ENCODE measurements at regions not wholly inside any gene's neighbourhood (a gene's known extent, or its start where the extent isn't known, plus 50 kb on each side); places are given as distances from the start of the nearest gene placed in this dataset.

DNA sequence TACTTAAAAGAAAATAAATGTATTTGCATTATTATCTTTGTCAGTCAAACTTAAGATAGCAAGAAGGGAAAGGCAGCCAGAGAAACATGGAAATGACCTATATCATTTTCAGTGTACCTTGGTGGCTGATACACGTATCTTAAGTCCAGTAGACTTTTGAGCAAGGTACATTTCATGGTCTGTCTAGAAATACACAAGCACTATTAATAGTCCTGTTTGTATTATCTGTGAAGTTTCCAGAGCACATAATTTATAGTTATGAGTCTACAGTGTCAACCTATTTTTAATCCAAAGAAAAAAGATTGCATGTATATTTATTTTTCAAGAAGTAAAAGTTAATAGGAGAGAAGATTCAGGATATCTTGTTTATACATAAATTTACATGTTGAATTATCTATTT, 95.7 kb downstream of the IZUMO3 start:
- TF ChIP-seq EZH2phosphoT487 (IDR thresholded peaks at IDR 0.05; ENCODE audit: borderline replicate concordance, low read depth, low read length) = no peak
- TF ChIP-seq, protein P1, sequence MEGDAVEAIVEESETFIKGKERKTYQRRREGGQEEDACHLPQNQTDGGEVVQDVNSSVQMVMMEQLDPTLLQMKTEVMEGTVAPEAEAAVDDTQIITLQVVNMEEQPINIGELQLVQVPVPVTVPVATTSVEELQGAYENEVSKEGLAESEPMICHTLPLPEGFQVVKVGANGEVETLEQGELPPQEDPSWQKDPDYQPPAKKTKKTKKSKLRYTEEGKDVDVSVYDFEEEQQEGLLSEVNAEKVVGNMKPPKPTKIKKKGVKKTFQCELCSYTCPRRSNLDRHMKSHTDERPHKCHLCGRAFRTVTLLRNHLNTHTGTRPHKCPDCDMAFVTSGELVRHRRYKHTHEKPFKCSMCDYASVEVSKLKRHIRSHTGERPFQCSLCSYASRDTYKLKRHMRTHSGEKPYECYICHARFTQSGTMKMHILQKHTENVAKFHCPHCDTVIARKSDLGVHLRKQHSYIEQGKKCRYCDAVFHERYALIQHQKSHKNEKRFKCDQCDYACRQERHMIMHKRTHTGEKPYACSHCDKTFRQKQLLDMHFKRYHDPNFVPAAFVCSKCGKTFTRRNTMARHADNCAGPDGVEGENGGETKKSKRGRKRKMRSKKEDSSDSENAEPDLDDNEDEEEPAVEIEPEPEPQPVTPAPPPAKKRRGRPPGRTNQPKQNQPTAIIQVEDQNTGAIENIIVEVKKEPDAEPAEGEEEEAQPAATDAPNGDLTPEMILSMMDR (conservative IDR thresholded peaks at IDR 0.05; ENCODE audit: low read length) = no peak
- Histone ChIP-seq H3K9me2 (ENCODE audit: insufficient read depth, low read length) (no peaks in the 10 kb centered on the region), H3K4me3 (ENCODE audit: low read depth, low read length, poor library complexity, severe bottlenecking) (no peak overlapping the region), H3K79me2 (ENCODE audit: insufficient read depth, low read depth, low read length) (no peaks in the 10 kb centered on the region), H2AFZ (ENCODE audit: low read length) (no peak overlapping the region), H3K4me2 (ENCODE audit: low read length) (no peak overlapping the region), H3K4me1 (ENCODE audit: insufficient read depth, low read length, poor library complexity, severe bottlenecking) (no peaks in the 10 kb centered on the region), H4K20me1 (ENCODE audit: insufficient read depth, low read length) (no peaks in the 10 kb centered on the region), H3K9me3 (ENCODE audit: low read length) (no peaks in the 10 kb centered on the region), H3K27ac (ENCODE audit: low read depth, low read length, poor library complexity, severe bottlenecking) (no peak overlapping the region), H3K36me3 (ENCODE audit: insufficient read depth, low read length) (no peaks in the 10 kb centered on the region)
- POLR2A ChIA-PET = no interaction called here
- CTCF ChIA-PET (ENCODE audit: unreplicated experiment) = no interaction called here
- no TSS peak for BruUV-seq (replicated peaks)
- intact Hi-C loops (cut with micrococcal nuclease; ENCODE audit: unreplicated experiment) = no loop called here
- DNase-seq (ENCODE audit: low spot score) = no peak

DNA sequence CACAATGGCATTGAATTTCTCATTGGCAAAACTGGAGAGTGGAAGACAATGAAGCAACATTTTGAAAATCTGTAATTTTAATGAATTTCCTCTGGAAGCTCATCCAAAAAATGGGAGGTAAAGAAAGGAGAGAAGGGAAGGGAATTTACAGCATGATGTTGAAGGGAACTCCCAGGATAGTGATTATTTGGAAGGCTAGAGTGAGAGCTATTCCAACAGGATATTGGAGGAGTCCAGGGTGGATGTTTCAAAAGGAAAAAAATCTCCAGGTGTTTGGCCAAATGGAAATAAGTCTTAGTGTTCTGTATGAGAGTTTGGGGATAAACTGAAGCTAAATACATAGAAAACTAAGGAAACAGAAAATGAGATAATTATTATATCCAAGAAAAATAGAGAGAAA, 106.2 kb downstream of the IZUMO3 start:
- Histone ChIP-seq H4K20me1 (ENCODE audit: insufficient read depth, low read length) (no peaks in the 10 kb centered on the region), H3K9me2 (ENCODE audit: insufficient read depth, low read length) (no peaks in the 10 kb centered on the region), H3K79me2 (ENCODE audit: insufficient read depth, low read depth, low read length) (no peaks in the 10 kb centered on the region), H3K4me1 (ENCODE audit: insufficient read depth, low read length, poor library complexity, severe bottlenecking) (no peaks in the 10 kb centered on the region), H3K36me3 (ENCODE audit: insufficient read depth, low read length) (no peaks in the 10 kb centered on the region), H3K4me3 (ENCODE audit: low read depth, low read length, poor library complexity, severe bottlenecking) (no peak overlapping the region), H3K4me2 (ENCODE audit: low read length) (no peak overlapping the region), H3K9me3 (ENCODE audit: low read length) (no peaks in the 10 kb centered on the region), H3K27ac (ENCODE audit: low read depth, low read length, poor library complexity, severe bottlenecking) (no peak overlapping the region), H2AFZ (ENCODE audit: low read length) (no peak overlapping the region)
- DNase-seq (ENCODE audit: low spot score) = no peak
- CTCF ChIA-PET (ENCODE audit: unreplicated experiment) = no interaction called here
- BruUV-seq (replicated peaks) = no TSS peak
- intact Hi-C loops (cut with micrococcal nuclease; ENCODE audit: unreplicated experiment) = no loop called here
- POLR2A ChIA-PET = interaction anchor here (0.5 to 0.7 kb wide), 2 partner anchors 1362 to 1773 kb away, joined by 3 read pairs; no protein-coding TSS in a partner anchor
- TF ChIP-seq, protein P1 (conservative IDR thresholded peaks at IDR 0.05; ENCODE audit: low read length) = no peak
- no peak for TF ChIP-seq EZH2phosphoT487 (IDR thresholded peaks at IDR 0.05; ENCODE audit: borderline replicate concordance, low read depth, low read length)

DNA sequence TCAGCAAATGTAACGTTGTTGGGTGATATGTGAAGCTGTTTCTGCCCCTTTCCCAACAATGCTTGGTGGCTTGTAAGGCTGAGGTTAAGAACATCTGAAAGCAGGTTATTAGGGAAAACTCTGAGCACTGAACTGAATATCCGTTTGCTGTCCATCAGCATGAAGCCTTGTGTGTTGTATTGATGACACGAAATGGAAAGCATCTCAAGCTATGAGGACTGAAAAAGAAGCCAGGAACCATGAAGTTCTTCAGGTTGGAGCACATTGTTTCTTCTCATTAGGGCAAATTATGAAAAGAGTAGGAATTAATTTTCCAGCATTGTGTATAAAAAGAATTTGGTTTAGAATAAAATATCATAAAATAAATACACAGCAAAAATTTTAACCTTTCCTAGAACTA, 106.8 kb downstream of the IZUMO3 start:
- no peak for DNase-seq (ENCODE audit: low spot score)
- H4K20me1 ChIP-seq (ENCODE audit: insufficient read depth, low read length) = no peaks in the 10 kb centered on the region
- H3K4me1 ChIP-seq (ENCODE audit: insufficient read depth, low read length, poor library complexity, severe bottlenecking) = no peaks in the 10 kb centered on the region
- H3K27ac ChIP-seq (ENCODE audit: low read depth, low read length, poor library complexity, severe bottlenecking) = no peak overlapping the region
- intact Hi-C loops (cut with micrococcal nuclease; ENCODE audit: unreplicated experiment) = no loop called here
- no peak overlapping the region for H3K4me2 ChIP-seq (ENCODE audit: low read length)
- no peaks in the 10 kb centered on the region for H3K9me2 ChIP-seq (ENCODE audit: insufficient read depth, low read length)
- H3K4me3 ChIP-seq (ENCODE audit: low read depth, low read length, poor library complexity, severe bottlenecking) = no peak overlapping the region
- H3K36me3 ChIP-seq (ENCODE audit: insufficient read depth, low read length) = no peaks in the 10 kb centered on the region
- H3K9me3 ChIP-seq (ENCODE audit: low read length) = no peaks in the 10 kb centered on the region
- BruUV-seq (replicated peaks) = no TSS peak
- POLR2A ChIA-PET = interaction anchor here (0.6 kb wide), 1 partner anchor 350 kb away, joined by 5 read pairs; no protein-coding TSS in a partner anchor
- H2AFZ ChIP-seq (ENCODE audit: low read length) = no peak overlapping the region
- no peaks in the 10 kb centered on the region for H3K79me2 ChIP-seq (ENCODE audit: insufficient read depth, low read depth, low read length)
- CTCF ChIA-PET (ENCODE audit: unreplicated experiment) = no interaction called here
- no peak for TF ChIP-seq EZH2phosphoT487 (IDR thresholded peaks at IDR 0.05; ENCODE audit: borderline replicate concordance, low read depth, low read length)
- TF ChIP-seq, protein P1 (conservative IDR thresholded peaks at IDR 0.05; ENCODE audit: low read length) = no peak
